IMR-90 (cell line): ENCODE measurements at regions not wholly inside any gene's neighbourhood (a gene's known extent, or its start where the extent isn't known, plus 50 kb on each side); places are given as distances from the start of the nearest gene placed in this dataset.

Source experiments
- ATAC-seq: fragments of 200-7000 bp; cut with Tn5 transposase; 2 replicates; pipeline ENCODE4 v1.9.1; 2020; ENCODE audit warnings: low read depth, mild to moderate bottlenecking, moderate library complexity
- BruUV-seq: library from RNA; stranded (reverse); fragments of 400-500 nt; replicated peaks from 2 replicates; lab custom pipeline; 2021; lab: Mats Ljungman, UMichigan
- CTCF ChIA-PET: fragments of 300-600 bp; formaldehyde crosslinking; extraction: SDS; loops from one replicate; lab custom pipeline; 2021; ENCODE audit warnings: antibody characterized with exemption; lab: Yijun Ruan, JAX
- POLR2A ChIA-PET: fragments of 300-600 bp; sonication (Branson Sonifier 250); formaldehyde crosslinking; loops from one replicate; lab custom pipeline; 2022; ENCODE audit warnings: antibody characterized with exemption; ENCODE audit not compliant: unreplicated experiment; lab: Charles Lee
- DNase-seq: peaks from one replicate; pipeline ENCODE4 v3.0.0; 2013
- H2AFZ ChIP-seq: replicated peaks from 2 replicates; pipeline ENCODE3; 2013; ENCODE audit warnings: low read length, mild to moderate bottlenecking; ENCODE audit not compliant: poor library complexity
- H2AK5ac ChIP-seq: 2 replicates; pipeline ENCODE4 v1.6.1; 2013; ENCODE audit warnings: low read depth, low read length, inconsistent platforms
- H2AK9ac ChIP-seq: replicated peaks from 2 replicates; pipeline ENCODE3; 2013; ENCODE audit warnings: mild to moderate bottlenecking, low read depth, low read length, moderate library complexity; ENCODE audit not compliant: poor library complexity
- H2BK120ac ChIP-seq: 2 replicates; pipeline ENCODE4 v1.6.1; 2013; ENCODE audit warnings: low read depth, low read length, inconsistent platforms
- H2BK15ac ChIP-seq: 3 replicates; pipeline ENCODE4 v1.6.1; 2013; ENCODE audit warnings: low read depth, low read length, inconsistent platforms
- H2BK20ac ChIP-seq: 2 replicates; pipeline ENCODE4 v1.6.1; 2013; ENCODE audit warnings: low read depth, mild to moderate bottlenecking, inconsistent platforms, low read length, moderate library complexity
- H2BK5ac ChIP-seq: 2 replicates; pipeline ENCODE4 v1.6.1; 2013; ENCODE audit warnings: mild to moderate bottlenecking, low read depth, low read length, inconsistent platforms; ENCODE audit not compliant: poor library complexity, severe bottlenecking
- H3K14ac ChIP-seq: replicated peaks from 2 replicates; pipeline ENCODE4 v1.6.1; 2013; ENCODE audit warnings: low read depth, low read length, inconsistent platforms
- H3K18ac ChIP-seq: 2 replicates; pipeline ENCODE4 v1.6.1; 2013; ENCODE audit warnings: low read depth, low read length, control low read depth
- H3K23ac ChIP-seq: 2 replicates; pipeline ENCODE4 v1.6.1; 2013; ENCODE audit warnings: low read depth, low read length, inconsistent platforms
- H3K27ac ChIP-seq: 2 replicates; pipeline ENCODE4 v1.5.1; 2013; ENCODE audit warnings: mild to moderate bottlenecking, control low read depth, low read length; ENCODE audit not compliant: insufficient read depth
- H3K27me3 ChIP-seq: 2 replicates; pipeline ENCODE4 v1.6.1; 2013; ENCODE audit warnings: low read length; ENCODE audit not compliant: control insufficient read depth, insufficient read depth
- H3K36me3 ChIP-seq: 2 replicates; pipeline ENCODE4 v1.6.1; 2013; ENCODE audit warnings: low read length, mixed read lengths; ENCODE audit not compliant: control insufficient read depth, insufficient read depth
- H3K4ac ChIP-seq: 2 replicates; pipeline ENCODE4 v1.6.1; 2013; ENCODE audit warnings: low read depth, low read length, inconsistent platforms
- H3K4me1 ChIP-seq: 2 replicates; pipeline ENCODE4 v1.6.1; 2013; ENCODE audit warnings: low read length, mixed read lengths; ENCODE audit not compliant: control insufficient read depth, insufficient read depth
- H3K4me2 ChIP-seq: 2 replicates; pipeline ENCODE4 v1.6.1; 2013; ENCODE audit warnings: low read depth, mild to moderate bottlenecking, control low read depth, low read length, moderate library complexity
- H3K4me3 ChIP-seq: 2 replicates; pipeline ENCODE4 v1.5.1; 2013; ENCODE audit warnings: low read depth, mild to moderate bottlenecking, control low read depth, low read length, moderate library complexity; ENCODE audit not compliant: insufficient read depth
- H3K56ac ChIP-seq: 2 replicates; pipeline ENCODE4 v1.6.1; 2013; ENCODE audit warnings: low read length, inconsistent platforms; ENCODE audit not compliant: insufficient read depth; ENCODE audit errors: extremely low read depth
- H3K79me1 ChIP-seq, 2 experiments: 2 replicates each; pipeline ENCODE4 v1.6.1; 2013; ENCODE audit warnings: low read length in 2 of 2, inconsistent platforms in 1 of 2, low read depth in 1 of 2
- H3K9ac ChIP-seq: 2 replicates; pipeline ENCODE4 v1.6.1; 2013; ENCODE audit warnings: low read depth, low read length, control low read depth
- H3K9me1 ChIP-seq: 2 replicates; pipeline ENCODE4 v1.6.1; 2013; ENCODE audit warnings: low read length, inconsistent platforms; ENCODE audit not compliant: insufficient read depth
- H3K9me3 ChIP-seq: 2 replicates; pipeline ENCODE4 v1.6.1; 2013; ENCODE audit warnings: low read length; ENCODE audit not compliant: control insufficient read depth, insufficient read depth
- H4K20me1 ChIP-seq: 2 replicates; pipeline ENCODE4 v1.6.1; 2013; ENCODE audit warnings: low read length, inconsistent platforms; ENCODE audit not compliant: insufficient read depth
- H4K5ac ChIP-seq: 2 replicates; pipeline ENCODE4 v1.6.1; 2013; ENCODE audit warnings: mild to moderate bottlenecking, low read depth, low read length, control low read depth
- H4K8ac ChIP-seq, 2 experiments: 2 replicates each; pipeline ENCODE4 v1.6.1; 2013; ENCODE audit warnings: low read depth in 2 of 2, low read length in 2 of 2, control low read depth in 1 of 2, inconsistent platforms in 1 of 2
- H4K91ac ChIP-seq: 2 replicates; pipeline ENCODE4 v1.6.1; 2013; ENCODE audit warnings: low read depth, low read length, inconsistent platforms; ENCODE audit not compliant: insufficient read depth
- CHD1 ChIP-seq: IDR thresholded peaks from 2 replicates; pipeline ENCODE4 v1.6.1; 2012; ENCODE audit warnings: low read depth, low read length, improper control_type of control experiment
- FOS ChIP-seq: fragments of 150-350 bp; IDR thresholded peaks from 2 replicates; pipeline ENCODE4 v1.6.1; 2016; ENCODE audit warnings: low read depth, low read length
- MXI1 ChIP-seq: IDR thresholded peaks from 2 replicates; pipeline ENCODE4 v1.6.1; 2012; ENCODE audit warnings: low read depth, mild to moderate bottlenecking, low read length, moderate library complexity, borderline replicate concordance
- NFE2L2 ChIP-seq: fragments of 150-350 bp; IDR thresholded peaks from 2 replicates; pipeline ENCODE4 v1.6.1; 2016; ENCODE audit warnings: low read depth, mild to moderate bottlenecking, low read length
- POLR2A ChIP-seq: IDR thresholded peaks from 2 replicates; pipeline ENCODE4 v1.6.1; 2012; ENCODE audit warnings: mild to moderate bottlenecking, low read depth, low read length
- RAD21 ChIP-seq: IDR thresholded peaks from 2 replicates; pipeline ENCODE4 v1.6.1; 2012; ENCODE audit warnings: low read length, improper control_type of control experiment
- WGBS, 2 experiments: methylation state at CpG; one replicate each; pipeline versions ENCODE4 v1.1.5 to v1.1.7; 2013; ENCODE audit warnings: missing lambda C conversion rate in 2 of 2; ENCODE audit not compliant: insufficient read length in 1 of 2; ENCODE audit errors: extremely low coverage in 2 of 2; 5-methylcytosine and 5-hydroxymethylcytosine counted together
- dilution Hi-C: fragments of 300-500 bp; cut with HindIII; formaldehyde crosslinking; loops from one replicate; pipeline ENCODE4 v1.14.3; 2018; ENCODE audit warnings: low sequenced_read_pairs; ENCODE audit not compliant: unreplicated experiment
- in situ Hi-C: fragments of 300-500 bp; cut with MboI; formaldehyde crosslinking; loops from 3 replicates; pipeline ENCODE4 v1.14.3; 2019; ENCODE audit warnings: low sequenced_read_pairs, inconsistent platforms, mixed read lengths
- intact Hi-C: fragments of 100-400 bp; cut with micrococcal nuclease; formaldehyde crosslinking; loops from 2 replicates; pipeline ENCODE4 v1.10.0; 2022
- TF ChIP-seq, protein P1 (sequence below): fragments of 150-350 bp; IDR thresholded peaks from 2 replicates; pipeline ENCODE4 v1.6.1; 2017; ENCODE audit warnings: mild to moderate bottlenecking, antibody characterized with exemption, low read length, low read depth

DNA sequence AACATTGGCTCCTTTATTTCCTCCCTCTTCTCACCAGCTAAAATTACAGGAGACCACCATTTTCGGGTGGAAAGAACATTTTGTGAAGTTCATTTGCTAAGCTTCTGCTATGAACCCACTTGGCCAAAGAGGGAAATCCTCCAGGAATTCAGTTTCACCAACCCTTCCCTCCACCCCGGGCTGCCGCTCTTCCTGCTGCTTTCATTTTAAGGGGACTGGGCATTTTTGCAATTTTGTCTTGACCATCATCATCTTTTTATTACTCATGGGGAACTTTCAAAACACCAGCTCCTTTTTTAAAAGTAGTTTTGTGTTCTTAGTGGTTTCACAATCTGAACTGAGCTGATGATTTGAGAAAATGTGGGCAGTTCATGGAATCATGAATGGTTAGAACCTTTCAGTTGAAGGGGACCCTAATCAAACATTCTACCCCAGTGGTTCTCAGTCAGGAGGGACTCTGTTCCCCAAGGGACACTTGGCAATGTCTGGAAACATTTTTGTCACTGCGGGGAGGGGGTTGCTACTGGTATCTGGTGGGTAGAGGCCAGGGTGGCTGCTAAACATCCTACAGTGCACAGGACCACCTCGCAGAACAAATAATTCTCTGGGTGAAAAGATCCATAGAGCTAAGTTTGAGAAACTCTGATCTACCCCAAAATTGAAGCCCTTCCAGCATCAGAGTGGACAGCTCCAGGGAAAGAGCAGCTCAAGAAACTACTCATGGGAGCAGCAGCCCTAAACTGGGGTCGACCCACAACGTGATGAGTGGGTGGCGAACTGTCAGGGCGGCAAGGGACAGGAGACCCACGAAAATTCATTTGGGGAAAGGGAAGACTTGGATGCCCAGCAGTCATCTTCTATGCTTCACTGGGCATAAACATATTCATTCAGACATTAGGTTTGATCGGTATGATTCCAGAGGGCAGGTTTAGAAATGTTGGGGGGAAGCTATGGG, 92.9 kb downstream of the ACKR3 start:
- no peaks in the 10 kb centered on the region for H3K36me3 ChIP-seq
- H2AK9ac ChIP-seq, result no peak overlapping the region
- no peak overlapping the region for H3K4ac ChIP-seq
- H3K4me1 ChIP-seq, result peaks cover 10% of the 10 kb centered on the region; the same call in 1 of the 2 replicates
- ChIA-PET CTCF (no interaction called here), POLR2A (no interaction called here)
- H3K18ac ChIP-seq, result no peak overlapping the region
- no peak overlapping the region for H3K4me2 ChIP-seq
- no peak overlapping the region for H3K27ac ChIP-seq
- peaks cover 8% of the 10 kb centered on the region for H3K9me3 ChIP-seq
- no TSS peak for BruUV-seq
- no peak overlapping the region for H3K9ac ChIP-seq
- in situ Hi-C loops, result no loop called here
- no peak for TF ChIP-seq FOS
- no peak for TF ChIP-seq RAD21
- TF ChIP-seq, protein P1, sequence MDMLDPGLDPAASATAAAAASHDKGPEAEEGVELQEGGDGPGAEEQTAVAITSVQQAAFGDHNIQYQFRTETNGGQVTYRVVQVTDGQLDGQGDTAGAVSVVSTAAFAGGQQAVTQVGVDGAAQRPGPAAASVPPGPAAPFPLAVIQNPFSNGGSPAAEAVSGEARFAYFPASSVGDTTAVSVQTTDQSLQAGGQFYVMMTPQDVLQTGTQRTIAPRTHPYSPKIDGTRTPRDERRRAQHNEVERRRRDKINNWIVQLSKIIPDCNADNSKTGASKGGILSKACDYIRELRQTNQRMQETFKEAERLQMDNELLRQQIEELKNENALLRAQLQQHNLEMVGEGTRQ, result no peak
- TF ChIP-seq POLR2A, result no peak
- no peak for TF ChIP-seq CHD1
- TF ChIP-seq NFE2L2, result no peak
- TF ChIP-seq MXI1, result no peak
- H2AK5ac ChIP-seq, result no peak overlapping the region
- H4K91ac ChIP-seq, result no peak overlapping the region
- no peak overlapping the region for H2BK20ac ChIP-seq
- no peak overlapping the region for H3K56ac ChIP-seq
- intact Hi-C loops, result no loop called here
- no peak overlapping the region for H2AFZ ChIP-seq
- no peak overlapping the region for H3K4me3 ChIP-seq
- no peak overlapping the region for H3K14ac ChIP-seq
- H4K5ac ChIP-seq, result no peak overlapping the region
- no peaks in the 10 kb centered on the region for H3K9me1 ChIP-seq
- H4K20me1 ChIP-seq, result no peaks in the 10 kb centered on the region
- H2BK120ac ChIP-seq, result no peak overlapping the region
- H2BK15ac ChIP-seq, result no peak overlapping the region
- H3K27me3 ChIP-seq, result no peaks in the 10 kb centered on the region; the same call in none of the 2 replicates
- no peak overlapping the region for H2BK5ac ChIP-seq
- DNase-seq, result no peak
- dilution Hi-C loops, result no loop called here
- no peaks in the 10 kb centered on the region for H3K79me1 ChIP-seq
- H4K8ac ChIP-seq, result no peak overlapping the region
- no peak for ATAC-seq
- H3K23ac ChIP-seq, result no peak overlapping the region
- no CpG with 5 or more reads among the region's 11 CpGs for WGBS, 2 experiments
